Mesendoderm (in vitro differentiated cells): ENCODE measurements at regions not wholly inside any gene's neighbourhood (a gene's known extent, or its start where the extent isn't known, plus 50 kb on each side); places are given as distances from the start of the nearest gene placed in this dataset. TPM values are rescaled to one million over a fixed set of nuclear protein-coding genes. Genes with fewer than 3 reads are reported as not detected.

Source experiments
- small RNA-seq: library from polyadenylated mRNA; stranded (forward); fragments of <200 nt; extraction: miRNeasy Mini kit (QIAGEN cat#:217004); gene quantifications from one replicate; pipeline ENCODE3, GENCODE V24; 2013; ENCODE audit not compliant: insufficient read depth

Small RNAs in the stretch of these regions (small RNA-seq; reads per million reads assigned to genes)
- gene MIR548AB (not detected), gene NDUFA4P2 (not detected), gene RNU1-43P (not detected), gene RNU6-461P (not detected), gene TUBBP11 (not detected)
